Neutrophil (primary cell): ENCODE measurements at regions not wholly inside any gene's neighbourhood (a gene's known extent, or its start where the extent isn't known, plus 50 kb on each side); places are given as distances from the start of the nearest gene placed in this dataset.

Experiments used
- H3K27ac ChIP-seq: fragments of 200-600 bp; sonication (generic); 2 replicates; pipeline ENCODE4 v1.5.1; 2016; ENCODE audit warnings: mild to moderate bottlenecking, moderate library complexity
- H3K27me3 ChIP-seq: fragments of 200-600 bp; sonication (generic); 2 replicates; pipeline ENCODE4 v1.6.0; 2016; ENCODE audit warnings: mild to moderate bottlenecking
- H3K36me3 ChIP-seq: fragments of 200-600 bp; sonication (generic); 2 replicates; pipeline ENCODE4 v1.5.1; 2017
- H3K4me1 ChIP-seq, 2 experiments: fragments of 200-600 bp in 1 of 2; sonication (generic) in 1 of 2; 1 replicate in 1 of 2; 2 replicates in 1 of 2; pipeline versions ENCODE4 v1.5.1 to v1.6.1; 2013 to 2016; ENCODE audit warnings: low read depth in 1 of 2, low read length in 1 of 2, mild to moderate bottlenecking in 1 of 2, moderate library complexity in 1 of 2; ENCODE audit not compliant: control insufficient read depth in 1 of 2, insufficient read depth in 1 of 2
- H3K4me3 ChIP-seq, 2 experiments: fragments of 200-600 bp in 1 of 2; sonication (generic) in 1 of 2; 1 replicate in 1 of 2; 2 replicates in 1 of 2; pipeline ENCODE4 v1.5.1; 2013 to 2016; ENCODE audit warnings: low read depth in 1 of 2, low read length in 1 of 2, mild to moderate bottlenecking in 1 of 2, moderate library complexity in 1 of 2
- H3K9me3 ChIP-seq: fragments of 200-600 bp; sonication (generic); 2 replicates; pipeline ENCODE4 v1.5.1; 2016
- TF ChIP-seq, protein P1 (sequence below): fragments of 200-600 bp; sonication (generic); IDR thresholded peaks from 2 replicates; pipeline ENCODE4 v1.5.1; 2016; ENCODE audit warnings: antibody characterized with exemption

DNA sequence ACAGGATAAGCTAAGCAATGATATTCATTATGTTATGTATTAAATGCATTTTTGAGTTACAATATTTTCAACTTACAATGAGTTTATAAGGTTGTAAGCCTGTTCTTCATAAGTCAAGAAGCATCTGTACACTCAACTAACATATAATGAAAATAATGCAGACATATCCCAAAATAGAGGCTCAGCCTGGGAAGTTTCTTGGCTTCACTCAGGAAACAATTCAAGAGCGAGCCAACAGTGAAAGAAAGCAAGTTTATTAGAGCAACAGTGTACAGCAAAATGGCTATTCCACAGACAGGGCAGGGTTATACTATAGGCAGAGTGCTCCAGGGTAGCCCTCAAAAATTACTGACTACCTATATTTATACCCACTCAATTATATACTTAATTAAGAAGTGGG is 1581.8 kb downstream of the HACE1 start:
- Histone ChIP-seq H3K9me3 (no peaks in the 10 kb centered on the region), H3K4me3 (no peak overlapping the region), H3K4me1 (no peaks in the 10 kb centered on the region), H3K27me3 (no peaks in the 10 kb centered on the region), H3K27ac (no peak overlapping the region), H3K36me3 (no peaks in the 10 kb centered on the region)
- TF ChIP-seq, protein P1, sequence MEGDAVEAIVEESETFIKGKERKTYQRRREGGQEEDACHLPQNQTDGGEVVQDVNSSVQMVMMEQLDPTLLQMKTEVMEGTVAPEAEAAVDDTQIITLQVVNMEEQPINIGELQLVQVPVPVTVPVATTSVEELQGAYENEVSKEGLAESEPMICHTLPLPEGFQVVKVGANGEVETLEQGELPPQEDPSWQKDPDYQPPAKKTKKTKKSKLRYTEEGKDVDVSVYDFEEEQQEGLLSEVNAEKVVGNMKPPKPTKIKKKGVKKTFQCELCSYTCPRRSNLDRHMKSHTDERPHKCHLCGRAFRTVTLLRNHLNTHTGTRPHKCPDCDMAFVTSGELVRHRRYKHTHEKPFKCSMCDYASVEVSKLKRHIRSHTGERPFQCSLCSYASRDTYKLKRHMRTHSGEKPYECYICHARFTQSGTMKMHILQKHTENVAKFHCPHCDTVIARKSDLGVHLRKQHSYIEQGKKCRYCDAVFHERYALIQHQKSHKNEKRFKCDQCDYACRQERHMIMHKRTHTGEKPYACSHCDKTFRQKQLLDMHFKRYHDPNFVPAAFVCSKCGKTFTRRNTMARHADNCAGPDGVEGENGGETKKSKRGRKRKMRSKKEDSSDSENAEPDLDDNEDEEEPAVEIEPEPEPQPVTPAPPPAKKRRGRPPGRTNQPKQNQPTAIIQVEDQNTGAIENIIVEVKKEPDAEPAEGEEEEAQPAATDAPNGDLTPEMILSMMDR, result no peak

DNA sequence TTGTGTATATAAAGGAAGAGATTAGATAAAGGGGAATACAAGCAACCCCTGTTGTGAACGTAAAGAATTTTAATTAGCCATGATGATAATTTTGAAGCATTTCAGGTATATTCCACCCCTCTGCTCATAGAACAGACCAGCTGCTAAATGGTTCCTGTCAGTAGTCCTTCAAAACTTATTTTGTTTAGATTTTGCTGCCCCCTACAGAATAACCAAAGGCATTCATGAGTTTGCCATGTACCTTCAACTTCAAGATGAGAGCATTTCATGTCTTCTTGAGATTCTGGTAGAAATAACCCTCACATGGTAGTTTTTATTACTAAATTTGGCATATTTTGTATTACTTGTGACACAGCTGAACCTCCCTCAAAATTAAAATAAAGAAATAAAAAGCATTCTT is 1586.7 kb downstream of the HACE1 start:
- TF ChIP-seq, protein P1, result no peak
- Histone ChIP-seq H3K4me3 (no peak overlapping the region), H3K4me1 (no peaks in the 10 kb centered on the region)

DNA sequence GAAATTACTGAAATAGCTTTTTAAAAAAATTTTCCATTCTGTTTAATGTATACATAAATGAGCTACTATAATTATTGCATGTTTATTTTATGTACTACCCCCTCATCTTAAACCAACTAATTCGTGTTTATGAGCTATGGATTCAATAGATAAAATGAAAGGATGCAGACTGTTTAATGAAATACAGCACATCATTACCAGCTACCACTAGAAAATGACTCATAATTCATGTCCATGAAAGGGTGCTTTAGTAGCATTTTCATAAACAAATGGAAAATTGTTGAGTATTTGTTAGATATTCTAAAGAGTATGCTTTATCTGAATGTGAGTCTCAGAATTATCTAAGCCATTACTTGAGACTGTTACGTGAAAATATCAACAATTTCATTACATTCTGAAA is 1590.1 kb downstream of the HACE1 start:
- Histone ChIP-seq H3K4me1 (no peaks in the 10 kb centered on the region), H3K9me3 (no peaks in the 10 kb centered on the region), H3K27me3 (no peaks in the 10 kb centered on the region), H3K4me3 (no peak overlapping the region), H3K27ac (no peak overlapping the region), H3K36me3 (no peaks in the 10 kb centered on the region)
- TF ChIP-seq, protein P1, result no peak

More for the DNA sequence above, 1586.7 kb downstream of the HACE1 start:
- H3K9me3 ChIP-seq, result no peaks in the 10 kb centered on the region
- H3K36me3 ChIP-seq, result no peaks in the 10 kb centered on the region
- H3K27ac ChIP-seq, result no peak overlapping the region
- no peaks in the 10 kb centered on the region for H3K27me3 ChIP-seq

DNA sequence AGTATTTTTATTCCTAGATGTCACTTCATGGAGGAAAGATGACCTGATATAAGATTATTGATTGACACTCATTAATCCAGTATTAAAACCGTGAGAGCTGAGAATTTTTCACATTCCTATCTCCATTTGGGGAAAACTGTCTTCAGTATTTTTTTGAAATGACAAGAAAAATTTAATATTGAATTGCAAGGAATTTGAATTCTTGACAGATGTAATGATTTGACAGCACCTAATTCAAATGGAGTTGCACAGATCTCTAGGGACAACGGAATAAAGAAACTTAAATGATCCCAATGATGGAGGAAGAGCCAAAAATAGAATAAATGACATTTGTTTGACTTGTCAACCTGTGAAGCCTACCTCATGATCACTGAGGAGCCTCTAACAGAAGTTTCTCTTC is 1591.4 kb downstream of the HACE1 start:
- Histone ChIP-seq H3K27me3 (no peaks in the 10 kb centered on the region), H3K27ac (no peak overlapping the region), H3K4me3 (no peak overlapping the region), H3K4me1 (no peaks in the 10 kb centered on the region), H3K9me3 (no peaks in the 10 kb centered on the region), H3K36me3 (no peaks in the 10 kb centered on the region)
- TF ChIP-seq, protein P1, result no peak

DNA sequence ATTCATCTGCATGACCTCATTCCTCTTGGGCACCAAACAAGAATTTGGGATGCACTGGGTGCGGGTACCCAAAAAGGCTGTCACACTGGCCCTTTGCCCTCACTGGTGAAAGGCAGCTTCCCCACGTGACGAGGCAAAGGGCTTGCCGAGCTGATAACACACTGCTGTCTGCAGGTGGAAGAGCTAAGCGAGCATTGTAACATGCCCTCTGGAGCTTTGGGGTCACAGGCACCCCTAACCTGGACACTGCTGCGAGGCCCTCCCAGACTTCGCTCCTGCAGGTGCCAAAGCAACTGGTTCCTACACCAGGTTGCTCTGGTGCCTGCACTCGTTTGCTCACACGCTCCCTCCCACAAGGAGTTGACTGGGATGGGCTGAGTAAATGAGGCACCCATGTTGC is 1595.7 kb downstream of the HACE1 start:
- H3K9me3 ChIP-seq, result no peaks in the 10 kb centered on the region
- H3K27ac ChIP-seq, result no peak overlapping the region
- no peak overlapping the region for H3K4me3 ChIP-seq
- no peaks in the 10 kb centered on the region for H3K4me1 ChIP-seq
- no peaks in the 10 kb centered on the region for H3K36me3 ChIP-seq
- H3K27me3 ChIP-seq, result no peaks in the 10 kb centered on the region
- TF ChIP-seq, protein P1, result no peak

DNA sequence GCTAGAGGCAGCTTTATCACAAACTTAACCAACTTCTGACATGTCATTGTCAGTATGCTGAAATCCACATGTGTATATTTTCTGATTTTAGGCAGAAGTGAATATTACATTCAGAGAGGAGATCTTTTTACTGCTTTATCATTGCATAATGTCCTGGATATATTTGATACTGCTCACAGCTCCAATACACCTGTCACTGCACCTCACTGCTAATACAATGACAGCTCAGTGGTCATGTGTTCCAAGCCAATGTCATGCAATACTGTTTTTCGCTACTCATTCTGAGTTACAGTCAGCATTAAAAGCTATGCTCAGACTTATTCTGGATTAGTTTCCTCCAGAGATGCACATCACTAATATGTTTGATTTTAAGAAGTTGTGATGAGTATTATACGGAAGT is 1604.6 kb downstream of the HACE1 start:
- TF ChIP-seq, protein P1, result no peak
- no peaks in the 10 kb centered on the region for H3K27me3 ChIP-seq
- H3K36me3 ChIP-seq, result no peaks in the 10 kb centered on the region
- H3K27ac ChIP-seq, result no peak overlapping the region
- H3K9me3 ChIP-seq, result no peaks in the 10 kb centered on the region
- no peaks in the 10 kb centered on the region for H3K4me1 ChIP-seq
- H3K4me3 ChIP-seq, result no peak overlapping the region
